HepG2 (cell line): ENCODE measurements at regions not wholly inside any gene's neighbourhood (a gene's known extent, or its start where the extent isn't known, plus 50 kb on each side); places are given as distances from the start of the nearest gene placed in this dataset.

Source experiments
- CCAR2 ChIP-seq: fragments of 200-400 bp; formaldehyde crosslinking; optimal IDR thresholded peaks from 2 replicates; pipeline ENCODE3; 2018; ENCODE audit warnings: low read depth, mild to moderate bottlenecking, low read length, moderate library complexity
- EP300 ChIP-seq, 3 experiments: sonication (generic) in 1 of 3; formaldehyde crosslinking in 1 of 3; IDR thresholded peaks; 2 replicates each; pipeline versions ENCODE4 v1.5.1 to v1.6.1; 2011 to 2020; ENCODE audit warnings: low read depth in 2 of 3, low read length in 2 of 3, borderline replicate concordance in 1 of 3, improper control_type of control experiment in 1 of 3, mild to moderate bottlenecking in 1 of 3, missing genetic modification reagents in 1 of 3, moderate library complexity in 1 of 3
- GATAD2A ChIP-seq: IDR thresholded peaks from 2 replicates; pipeline ENCODE4 v1.6.1; 2016
- JUND ChIP-seq: sonication (generic); formaldehyde crosslinking; IDR thresholded peaks from 2 replicates; pipeline ENCODE4 v1.8.0; 2022; ENCODE audit warnings: mild to moderate bottlenecking, missing genetic modification reagents
- MNT ChIP-seq: fragments of 450-650 bp; IDR thresholded peaks from 2 replicates; pipeline ENCODE4 v1.6.1; 2016
- PPARG ChIP-seq: conservative IDR thresholded peaks from 2 replicates; pipeline ENCODE4 v1.6.1; 2016; ENCODE audit warnings: missing biosample characterization, missing genetic modification reagents
- RFX5 ChIP-seq: IDR thresholded peaks from 2 replicates; pipeline ENCODE4 v1.6.1; 2011; ENCODE audit warnings: low read depth, low read length, improper control_type of control experiment
- SP1 ChIP-seq, 2 experiments: fragments of 450-650 bp in 1 of 2; sonication (generic) in 1 of 2; formaldehyde crosslinking in 1 of 2; IDR thresholded peaks; 2 replicates each; pipeline versions ENCODE4 v1.4.0 to v1.6.1; 2016 to 2020; ENCODE audit warnings: missing genetic modification reagents in 1 of 2
- ZNF740 ChIP-seq: sonication (generic); formaldehyde crosslinking; IDR thresholded peaks from 2 replicates; pipeline ENCODE4 v1.4.0; 2020; ENCODE audit warnings: missing genetic modification reagents
- TF ChIP-seq, protein P1 (sequence below): IDR thresholded peaks from 2 replicates; pipeline ENCODE4 v1.6.1; 2016; ENCODE audit warnings: low read depth, missing genetic modification reagents, missing compliant biosample characterization

DNA sequence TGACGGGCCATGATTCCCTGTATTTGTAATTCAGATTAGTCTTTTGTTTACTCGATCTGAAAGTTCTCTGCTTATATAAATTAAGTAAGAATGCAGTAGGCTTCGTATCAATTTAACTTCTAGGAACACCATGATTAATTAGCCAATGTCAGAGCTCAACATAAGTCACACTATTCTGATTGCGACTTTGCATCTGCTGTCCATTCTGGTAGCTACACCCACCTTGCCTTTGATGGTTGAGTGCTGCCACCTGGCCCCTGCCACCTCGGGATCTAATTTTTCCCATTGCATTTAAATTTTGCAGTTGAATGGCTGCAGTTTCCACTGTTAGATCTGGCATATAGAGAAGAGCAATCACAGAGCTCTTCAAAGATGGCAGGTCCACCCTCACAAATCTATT is 140.0 kb downstream of the LTN1 start:
- TF ChIP-seq EP300 (IDR thresholded peaks at IDR 0.05; ENCODE audit: low read depth in 2 of 2, low read length in 2 of 2) (no peak), EP300 (CRISPR knock-in tag; IDR thresholded peaks at IDR 0.05; ENCODE audit: borderline replicate concordance) (no peak), SP1 (IDR thresholded peaks at IDR 0.05) (no peak), SP1 (CRISPR knock-in tag; IDR thresholded peaks at IDR 0.05) (no peak), JUND (CRISPR knock-in tag) (no peak), CCAR2 (no peak), GATAD2A (no peak), MNT (no peak), ZNF740 (CRISPR knock-in tag) (no peak), PPARG (CRISPR knock-in tag) (no peak), RFX5 (no peak)
- TF ChIP-seq, protein P1, sequence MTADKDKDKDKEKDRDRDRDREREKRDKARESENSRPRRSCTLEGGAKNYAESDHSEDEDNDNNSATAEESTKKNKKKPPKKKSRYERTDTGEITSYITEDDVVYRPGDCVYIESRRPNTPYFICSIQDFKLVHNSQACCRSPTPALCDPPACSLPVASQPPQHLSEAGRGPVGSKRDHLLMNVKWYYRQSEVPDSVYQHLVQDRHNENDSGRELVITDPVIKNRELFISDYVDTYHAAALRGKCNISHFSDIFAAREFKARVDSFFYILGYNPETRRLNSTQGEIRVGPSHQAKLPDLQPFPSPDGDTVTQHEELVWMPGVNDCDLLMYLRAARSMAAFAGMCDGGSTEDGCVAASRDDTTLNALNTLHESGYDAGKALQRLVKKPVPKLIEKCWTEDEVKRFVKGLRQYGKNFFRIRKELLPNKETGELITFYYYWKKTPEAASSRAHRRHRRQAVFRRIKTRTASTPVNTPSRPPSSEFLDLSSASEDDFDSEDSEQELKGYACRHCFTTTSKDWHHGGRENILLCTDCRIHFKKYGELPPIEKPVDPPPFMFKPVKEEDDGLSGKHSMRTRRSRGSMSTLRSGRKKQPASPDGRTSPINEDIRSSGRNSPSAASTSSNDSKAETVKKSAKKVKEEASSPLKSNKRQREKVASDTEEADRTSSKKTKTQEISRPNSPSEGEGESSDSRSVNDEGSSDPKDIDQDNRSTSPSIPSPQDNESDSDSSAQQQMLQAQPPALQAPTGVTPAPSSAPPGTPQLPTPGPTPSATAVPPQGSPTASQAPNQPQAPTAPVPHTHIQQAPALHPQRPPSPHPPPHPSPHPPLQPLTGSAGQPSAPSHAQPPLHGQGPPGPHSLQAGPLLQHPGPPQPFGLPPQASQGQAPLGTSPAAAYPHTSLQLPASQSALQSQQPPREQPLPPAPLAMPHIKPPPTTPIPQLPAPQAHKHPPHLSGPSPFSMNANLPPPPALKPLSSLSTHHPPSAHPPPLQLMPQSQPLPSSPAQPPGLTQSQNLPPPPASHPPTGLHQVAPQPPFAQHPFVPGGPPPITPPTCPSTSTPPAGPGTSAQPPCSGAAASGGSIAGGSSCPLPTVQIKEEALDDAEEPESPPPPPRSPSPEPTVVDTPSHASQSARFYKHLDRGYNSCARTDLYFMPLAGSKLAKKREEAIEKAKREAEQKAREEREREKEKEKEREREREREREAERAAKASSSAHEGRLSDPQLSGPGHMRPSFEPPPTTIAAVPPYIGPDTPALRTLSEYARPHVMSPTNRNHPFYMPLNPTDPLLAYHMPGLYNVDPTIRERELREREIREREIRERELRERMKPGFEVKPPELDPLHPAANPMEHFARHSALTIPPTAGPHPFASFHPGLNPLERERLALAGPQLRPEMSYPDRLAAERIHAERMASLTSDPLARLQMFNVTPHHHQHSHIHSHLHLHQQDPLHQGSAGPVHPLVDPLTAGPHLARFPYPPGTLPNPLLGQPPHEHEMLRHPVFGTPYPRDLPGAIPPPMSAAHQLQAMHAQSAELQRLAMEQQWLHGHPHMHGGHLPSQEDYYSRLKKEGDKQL (CRISPR knock-in tag), result no peak
